H1 (cell line): ENCODE measurements at regions not wholly inside any gene's neighbourhood (a gene's known extent, or its start where the extent isn't known, plus 50 kb on each side); places are given as distances from the start of the nearest gene placed in this dataset.

ENCODE experiments used
- EP300 ChIP-seq, 2 experiments: IDR thresholded peaks; 1 replicate in 1 of 2; 2 replicates in 1 of 2; pipeline ENCODE4 v1.6.1; 2011 to 2012; ENCODE audit warnings: low read depth in 2 of 2, low read length in 2 of 2, mild to moderate bottlenecking in 2 of 2, borderline replicate concordance in 1 of 2, inconsistent platforms in 1 of 2, moderate library complexity in 1 of 2
- TAF1 ChIP-seq: IDR thresholded peaks from 2 replicates; pipeline ENCODE4 v1.6.1; 2011; ENCODE audit warnings: mild to moderate bottlenecking, low read depth, low read length

DNA sequence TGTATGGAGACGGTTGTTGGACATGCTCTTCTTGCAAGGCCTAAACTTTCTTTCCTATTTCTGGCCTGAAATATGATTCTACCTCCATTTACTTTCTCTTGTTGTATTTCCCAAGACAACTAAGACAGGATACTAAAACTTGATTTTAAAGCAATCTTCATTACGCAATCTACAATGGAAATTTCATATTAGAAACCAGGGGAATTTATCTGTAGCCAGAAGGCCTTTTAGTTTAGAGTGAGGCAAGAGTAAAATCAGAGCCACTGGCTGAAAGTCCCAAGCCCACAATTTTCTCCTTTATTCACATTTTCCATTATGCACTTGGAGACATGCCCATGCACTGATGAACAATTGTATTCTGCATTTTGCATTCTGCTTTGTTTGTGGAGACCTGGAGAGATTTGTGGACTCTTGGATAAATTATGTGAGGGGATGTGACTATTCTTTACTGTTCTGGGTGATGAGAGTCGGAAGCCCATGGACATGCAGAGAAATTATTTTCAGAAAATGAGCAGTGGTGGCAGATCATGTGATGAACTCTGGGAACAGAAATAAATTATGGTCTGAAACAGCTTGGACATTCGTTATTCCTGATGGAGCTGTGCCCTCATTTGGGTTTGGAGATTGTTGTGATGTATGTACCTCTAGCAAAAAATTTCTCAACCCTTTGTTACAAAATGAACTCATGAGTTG lies 336.8 kb downstream of the SEC16B start:
- no peak for TF ChIP-seq EP300 (IDR thresholded peaks at IDR 0.05; ENCODE audit: borderline replicate concordance in 1 of 2, low read depth in 2 of 2, low read length in 2 of 2)
- TF ChIP-seq TAF1, result no peak
